GM18858 (cell line): ENCODE measurements at regions not wholly inside any gene's neighbourhood (a gene's known extent, or its start where the extent isn't known, plus 50 kb on each side); places are given as distances from the start of the nearest gene placed in this dataset.

Source experiments
- ATAC-seq: cut with Tn5 transposase; IDR thresholded peaks from one replicate; pipeline ENCODE4 v1.9.1; 2021; ENCODE audit not compliant: unreplicated experiment

GRCh38 chr5:17428176-17428800, 69.7 kb upstream of the TAF11L2 start:
- no peak for ATAC-seq

GRCh38 chr5:17429353-17429752, 68.7 kb upstream of the TAF11L2 start:
- no peak for ATAC-seq

GRCh38 chr5:17430241-17430640, 67.8 kb upstream of the TAF11L2 start:
- no peak for ATAC-seq

- ATAC-seq: no peak
Measured at GRCh38 chr5:17431272-17432050, 66.6 kb upstream of the TAF11L2 start.

- ATAC-seq: no peak
Measured at GRCh38 chr5:17432569-17432968, 65.5 kb upstream of the TAF11L2 start.

- no peak for ATAC-seq
Measured at GRCh38 chr5:17433406-17433805, 64.6 kb upstream of the TAF11L2 start.

GRCh38 chr5:17434982-17435381, 63.0 kb upstream of the TAF11L2 start:
- peak; percentile 64 for ATAC-seq

- ATAC-seq: peak; percentile 32
Measured at GRCh38 chr5:17436350-17436749, 61.7 kb upstream of the TAF11L2 start.

GRCh38 chr5:17436761-17437221, 61.2 kb upstream of the TAF11L2 start:
- ATAC-seq: peak; percentile 83

GRCh38 chr5:17438027-17438426, 60.0 kb upstream of the TAF11L2 start:
- no peak for ATAC-seq

- ATAC-seq: no peak
Measured at GRCh38 chr5:17439956-17440355, 58.1 kb upstream of the TAF11L2 start.

- no peak for ATAC-seq
Measured at GRCh38 chr5:17440766-17441165, 57.3 kb upstream of the TAF11L2 start.

- ATAC-seq: no peak
Measured at GRCh38 chr5:17441351-17441750, 56.7 kb upstream of the TAF11L2 start.

- ATAC-seq: no peak
Measured at GRCh38 chr5:17443333-17444130, 54.5 kb upstream of the TAF11L2 start.

- ATAC-seq: no peak
Measured at GRCh38 chr5:17444496-17444895, 53.5 kb upstream of the TAF11L2 start.

- no peak for ATAC-seq
Measured at GRCh38 chr5:17445185-17445584, 52.8 kb upstream of the TAF11L2 start.
